Prostate gland (tissue), 2 donors: ENCODE measurements at regions not wholly inside any gene's neighbourhood (a gene's known extent, or its start where the extent isn't known, plus 50 kb on each side); places are given as distances from the start of the nearest gene placed in this dataset.

ENCODE experiments used
- DNase-seq: peaks from one replicate; pipeline ENCODE4 v3.0.0-alpha.2; 2019; ENCODE audit warnings: low spot score
- H3K27ac ChIP-seq, 2 donors: fragments of 200-600 bp; sonication (generic); 2 replicates each; pipeline ENCODE4 v1.5.1; 2017 to 2019
- H3K27me3 ChIP-seq: fragments of 200-600 bp; sonication (generic); replicated peaks from 2 replicates; pipeline ENCODE4 v1.5.1; 2019; ENCODE audit not compliant: insufficient read depth
- H3K36me3 ChIP-seq, 2 donors: fragments of 200-600 bp; sonication (generic); 1 replicate in 1 of 2; 2 replicates in 1 of 2; pipeline versions ENCODE4 v1.5.1 to v1.8.1; 2017 to 2019
- H3K4me1 ChIP-seq: fragments of 200-600 bp; sonication (generic); replicated peaks from 2 replicates; pipeline ENCODE4 v1.5.1; 2019
- H3K4me3 ChIP-seq, 2 donors: fragments of 200-600 bp; sonication (generic); 2 replicates each; pipeline ENCODE4 v1.5.1; 2017 to 2019
- H3K9me3 ChIP-seq: fragments of 200-600 bp; sonication (generic); 2 replicates; pipeline ENCODE4 v1.5.1; 2017
- CTCF ChIP-seq, 4 experiments: fragments of 200-600 bp in 2 of 4; fragments of 450-650 bp in 2 of 4; sonication (generic) in 2 of 4; IDR thresholded peaks; 1 replicate in 3 of 4; 2 replicates in 1 of 4; pipeline ENCODE4 v1.5.1; 2016 to 2019; ENCODE audit warnings: antibody characterized with exemption in 4 of 4, mild to moderate bottlenecking in 2 of 4, moderate library complexity in 2 of 4
- POLR2A ChIP-seq: fragments of 450-650 bp; IDR thresholded peaks from one replicate; pipeline ENCODE4 v1.6.1; 2016; ENCODE audit warnings: antibody characterized with exemption, mild to moderate bottlenecking
- POLR2AphosphoS5 ChIP-seq: sonication (generic); formaldehyde crosslinking; IDR thresholded peaks from one replicate; pipeline ENCODE4 v1.6.1; 2017; ENCODE audit warnings: antibody characterized with exemption
- WGBS: methylation state at CpG from one replicate; pipeline ENCODE4 v1.1.5; 2018; 5-methylcytosine and 5-hydroxymethylcytosine counted together
- intact Hi-C: fragments of 100-400 bp; cut with DNase I; formaldehyde crosslinking; loops from one replicate; pipeline ENCODE4 v1.14.2; 2022

- no peaks in the 10 kb centered on the region for H3K36me3 ChIP-seq
- peak; percentile 0 for DNase-seq
- no peak overlapping the region for H3K27ac ChIP-seq
- H3K27me3 ChIP-seq = no peaks in the 10 kb centered on the region
- WGBS = 73% methylated on average over 1 of the region's 1 CpG
- H3K4me1 ChIP-seq = peaks cover 4% of the 10 kb centered on the region
- H3K4me3 ChIP-seq = no peak overlapping the region
- no peak for TF ChIP-seq POLR2AphosphoS5
- no peak for TF ChIP-seq CTCF (IDR thresholded peaks at IDR 0.05)
- TF ChIP-seq POLR2A = no peak
- no peaks in the 10 kb centered on the region for H3K9me3 ChIP-seq
- intact Hi-C loops = loop anchor here (10.0 kb wide), 1 partner anchor 347 kb away; no protein-coding TSS in a partner anchor
Measured at GRCh38 chr10:78307576-78307975, 273.9 kb downstream of the RPS24 start.

GRCh38 chr10:78309536-78310237 is 276.0 kb downstream of the RPS24 start:
- H3K36me3 ChIP-seq = no peaks in the 10 kb centered on the region
- no peak overlapping the region for H3K27ac ChIP-seq
- no peaks in the 10 kb centered on the region for H3K4me1 ChIP-seq
- TF ChIP-seq CTCF (IDR thresholded peaks at IDR 0.05) = no peak
- TF ChIP-seq POLR2AphosphoS5 = no peak
- no peak for TF ChIP-seq POLR2A
- intact Hi-C loops = loop anchor here (10.0 kb wide), 2 partner anchors 205 to 345 kb away; no protein-coding TSS in a partner anchor
- peak; percentile 2 for DNase-seq
- no peaks in the 10 kb centered on the region for H3K9me3 ChIP-seq
- no peak overlapping the region for H3K4me3 ChIP-seq
- H3K27me3 ChIP-seq = no peaks in the 10 kb centered on the region
- 80% methylated on average over 15 of the region's 15 CpGs for WGBS

GRCh38 chr10:78310481-78311080 is 276.9 kb downstream of the RPS24 start:
- Histone ChIP-seq H3K4me1 (no peaks in the 10 kb centered on the region), H3K36me3 (no peaks in the 10 kb centered on the region), H3K9me3 (no peaks in the 10 kb centered on the region), H3K4me3 (no peak overlapping the region), H3K27ac (no peak overlapping the region), H3K27me3 (no peaks in the 10 kb centered on the region)
- no peak for TF ChIP-seq POLR2AphosphoS5
- TF ChIP-seq CTCF (IDR thresholded peaks at IDR 0.05) = no peak
- TF ChIP-seq POLR2A = no peak
- WGBS = 63% methylated on average over 2 of the region's 2 CpGs
- intact Hi-C loops = loop anchor here (10.0 kb wide), 1 partner anchor 204 kb away; no protein-coding TSS in a partner anchor
- DNase-seq = no peak

- Histone ChIP-seq H3K4me1 (no peaks in the 10 kb centered on the region), H3K27ac (no peak overlapping the region), H3K36me3 (no peaks in the 10 kb centered on the region), H3K9me3 (no peaks in the 10 kb centered on the region), H3K27me3 (no peaks in the 10 kb centered on the region), H3K4me3 (no peak overlapping the region)
- TF ChIP-seq POLR2A (no peak), POLR2AphosphoS5 (no peak), CTCF (IDR thresholded peaks at IDR 0.05) (no peak)
- DNase-seq = peak; percentile 0
- intact Hi-C loops = loop anchor here (10.0 kb wide), 1 partner anchor 202 kb away; no protein-coding TSS in a partner anchor
- 89% methylated on average over 9 of the region's 9 CpGs for WGBS
Measured at GRCh38 chr10:78312197-78313047, 278.8 kb downstream of the RPS24 start.
